Lower lobe of right lung (tissue), 2 donors: ENCODE measurements at regions not wholly inside any gene's neighbourhood (a gene's known extent, or its start where the extent isn't known, plus 50 kb on each side); places are given as distances from the start of the nearest gene placed in this dataset.

ENCODE experiments used
- ATAC-seq, 2 donors: fragments of 200-7000 bp; cut with Tn5 transposase; one replicate each; pipeline ENCODE4 v1.9.1; 2020 to 2022; ENCODE audit warnings: mild to moderate bottlenecking in 2 of 2, moderate library complexity in 2 of 2
- DNase-seq: peaks from one replicate; pipeline ENCODE4 v3.0.0-alpha.2; 2020
- H3K27ac ChIP-seq: fragments of 200-600 bp; one replicate; pipeline ENCODE4 v1.8.0; 2022
- H3K27me3 ChIP-seq: fragments of 200-600 bp; one replicate; pipeline ENCODE4 v1.8.0; 2022; ENCODE audit warnings: low read depth
- H3K36me3 ChIP-seq: fragments of 200-600 bp; one replicate; pipeline ENCODE4 v1.8.0; 2022; ENCODE audit warnings: mild to moderate bottlenecking
- H3K4me1 ChIP-seq: fragments of 200-600 bp; one replicate; pipeline ENCODE4 v1.8.0; 2022
- H3K4me3 ChIP-seq: fragments of 200-600 bp; one replicate; pipeline ENCODE4 v1.8.0; 2022; ENCODE audit warnings: mild to moderate bottlenecking
- H3K9me3 ChIP-seq: fragments of 200-600 bp; one replicate; pipeline ENCODE4 v1.8.0; 2022
- intact Hi-C: fragments of 100-400 bp; cut with DNase I; formaldehyde crosslinking; loops from one replicate; pipeline ENCODE4 v1.11.0; 2022
- TF ChIP-seq, protein P1 (sequence below): fragments of 200-600 bp; IDR thresholded peaks from one replicate; pipeline ENCODE4 v1.8.0; 2022; ENCODE audit warnings: antibody characterized with exemption, mild to moderate bottlenecking
- donor health status: DM: no; HTN: yes; CAD: no; lungs with severe emphysema.

DNA sequence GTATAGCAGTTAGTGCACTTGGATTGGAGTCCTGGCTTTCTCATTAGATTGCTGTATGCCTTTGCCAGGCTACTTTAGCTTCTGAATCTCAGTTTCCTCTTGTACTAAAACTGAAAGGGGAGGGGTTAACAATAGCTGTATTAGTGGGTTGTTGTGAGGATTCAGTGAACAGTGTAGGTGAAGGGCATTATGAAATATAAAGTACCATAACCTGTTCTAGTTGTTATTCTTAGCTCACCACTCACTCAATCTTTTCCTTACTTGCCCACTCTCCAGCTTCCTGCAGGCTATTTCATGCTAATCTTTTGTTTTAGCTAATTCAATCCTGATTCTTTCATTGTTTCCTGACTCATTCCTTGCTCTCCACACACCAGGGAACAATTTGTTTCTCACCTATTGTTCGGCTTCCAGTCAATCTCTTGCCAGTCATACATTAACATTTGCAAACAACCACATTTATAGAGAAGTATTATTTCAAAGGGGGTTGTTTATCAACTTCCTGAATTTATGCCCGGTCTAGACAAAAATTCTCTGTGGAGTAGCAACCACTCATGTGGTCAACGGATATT is 50.6 kb upstream of the EDA start:
- Histone ChIP-seq H3K27ac (no peak overlapping the region), H3K9me3 (no peaks in the 10 kb centered on the region), H3K36me3 (no peaks in the 10 kb centered on the region), H3K4me3 (no peak overlapping the region), H3K4me1 (no peaks in the 10 kb centered on the region), H3K27me3 (no peaks in the 10 kb centered on the region)
- no peak for ATAC-seq
- DNase-seq: no peak
- intact Hi-C loops: no loop called here
- TF ChIP-seq, protein P1, sequence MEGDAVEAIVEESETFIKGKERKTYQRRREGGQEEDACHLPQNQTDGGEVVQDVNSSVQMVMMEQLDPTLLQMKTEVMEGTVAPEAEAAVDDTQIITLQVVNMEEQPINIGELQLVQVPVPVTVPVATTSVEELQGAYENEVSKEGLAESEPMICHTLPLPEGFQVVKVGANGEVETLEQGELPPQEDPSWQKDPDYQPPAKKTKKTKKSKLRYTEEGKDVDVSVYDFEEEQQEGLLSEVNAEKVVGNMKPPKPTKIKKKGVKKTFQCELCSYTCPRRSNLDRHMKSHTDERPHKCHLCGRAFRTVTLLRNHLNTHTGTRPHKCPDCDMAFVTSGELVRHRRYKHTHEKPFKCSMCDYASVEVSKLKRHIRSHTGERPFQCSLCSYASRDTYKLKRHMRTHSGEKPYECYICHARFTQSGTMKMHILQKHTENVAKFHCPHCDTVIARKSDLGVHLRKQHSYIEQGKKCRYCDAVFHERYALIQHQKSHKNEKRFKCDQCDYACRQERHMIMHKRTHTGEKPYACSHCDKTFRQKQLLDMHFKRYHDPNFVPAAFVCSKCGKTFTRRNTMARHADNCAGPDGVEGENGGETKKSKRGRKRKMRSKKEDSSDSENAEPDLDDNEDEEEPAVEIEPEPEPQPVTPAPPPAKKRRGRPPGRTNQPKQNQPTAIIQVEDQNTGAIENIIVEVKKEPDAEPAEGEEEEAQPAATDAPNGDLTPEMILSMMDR: no peak
